GM21423 (cell line): ENCODE measurements at regions not wholly inside any gene's neighbourhood (a gene's known extent, or its start where the extent isn't known, plus 50 kb on each side); places are given as distances from the start of the nearest gene placed in this dataset.
"Not testable (repeated sequence)": the region's sequence is repeated elsewhere in the genome, so short reads cannot be mapped to it uniquely, and the experiment has no call there.

Source experiments
- ATAC-seq: cut with Tn5 transposase; IDR thresholded peaks from one replicate; pipeline ENCODE4 v1.9.1; 2021; ENCODE audit warnings: mild to moderate bottlenecking, moderate library complexity; ENCODE audit not compliant: unreplicated experiment

DNA sequence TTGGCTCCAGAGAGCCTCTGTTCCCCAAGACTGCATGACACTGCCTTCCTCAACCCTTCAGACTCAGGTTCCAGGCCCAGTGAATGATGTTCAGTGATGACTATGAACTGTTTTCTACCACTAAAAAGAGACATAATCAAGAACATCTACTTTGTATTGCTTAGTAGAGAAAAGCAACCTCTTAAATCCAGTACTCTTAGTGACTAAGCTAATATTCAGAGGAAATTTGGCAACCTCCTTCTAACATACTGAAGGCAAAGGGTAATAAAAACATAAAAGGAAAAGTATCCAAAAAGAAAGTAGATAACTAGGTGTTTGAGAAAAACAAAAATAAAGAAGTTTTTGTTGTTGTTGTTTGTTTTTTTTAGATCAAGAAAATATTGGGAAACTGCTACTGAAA is 153.3 kb upstream of the RUNX1 start:
- no peak for ATAC-seq

DNA sequence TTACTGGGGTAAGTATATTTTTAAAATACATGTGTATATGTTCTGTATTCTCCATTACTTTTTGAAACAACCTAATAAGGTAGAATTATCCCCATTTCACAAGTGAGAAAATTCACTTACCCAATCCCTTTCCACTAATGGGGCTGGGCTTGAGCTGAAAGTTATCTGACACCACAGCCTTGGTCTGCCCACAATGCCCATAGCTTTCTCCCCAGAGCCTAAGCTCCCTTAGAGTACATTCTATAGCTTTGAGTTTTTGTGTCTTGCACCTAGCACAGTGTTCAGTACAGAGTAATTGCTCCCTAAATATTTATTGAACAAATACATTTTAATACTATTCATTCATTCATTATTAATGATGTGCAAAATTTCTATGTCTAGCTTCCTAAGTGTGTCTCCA is 152.7 kb upstream of the RUNX1 start:
- no peak for ATAC-seq

DNA sequence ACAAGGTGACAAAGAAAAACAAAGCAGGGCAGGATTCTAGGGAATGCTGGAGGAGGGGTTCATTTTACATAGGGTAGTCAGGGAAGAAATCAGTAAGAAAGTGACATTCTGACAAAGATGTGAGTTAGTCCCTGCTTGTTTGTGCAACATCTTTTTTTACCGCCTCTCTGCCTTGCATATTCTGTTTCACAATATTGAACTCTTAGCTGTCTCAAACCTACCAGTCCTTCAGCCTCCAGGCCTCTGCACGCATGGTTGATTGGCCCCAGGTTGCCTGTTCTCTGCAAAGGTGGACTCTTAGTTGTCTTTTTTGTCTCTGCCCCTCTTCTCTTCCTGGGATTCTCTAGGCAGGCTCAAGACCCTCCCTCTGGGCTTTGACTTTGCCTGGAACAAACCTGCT is 152.2 kb upstream of the RUNX1 start:
- ATAC-seq = no peak

DNA sequence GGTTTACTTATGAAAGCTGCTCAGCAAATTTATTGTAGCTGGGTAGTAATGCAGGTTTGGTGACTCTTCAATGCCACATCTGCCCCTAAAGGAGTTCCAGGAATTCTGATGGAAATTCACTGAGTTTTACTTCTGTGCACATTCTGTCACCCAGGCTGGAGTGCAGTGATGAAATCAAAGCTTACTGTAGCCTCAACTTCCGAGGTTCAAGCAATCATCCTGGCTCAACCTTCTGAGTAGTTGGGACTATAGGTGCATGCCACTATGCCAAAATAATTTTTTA is 150.6 kb upstream of the RUNX1 start:
- ATAC-seq = no peak

DNA sequence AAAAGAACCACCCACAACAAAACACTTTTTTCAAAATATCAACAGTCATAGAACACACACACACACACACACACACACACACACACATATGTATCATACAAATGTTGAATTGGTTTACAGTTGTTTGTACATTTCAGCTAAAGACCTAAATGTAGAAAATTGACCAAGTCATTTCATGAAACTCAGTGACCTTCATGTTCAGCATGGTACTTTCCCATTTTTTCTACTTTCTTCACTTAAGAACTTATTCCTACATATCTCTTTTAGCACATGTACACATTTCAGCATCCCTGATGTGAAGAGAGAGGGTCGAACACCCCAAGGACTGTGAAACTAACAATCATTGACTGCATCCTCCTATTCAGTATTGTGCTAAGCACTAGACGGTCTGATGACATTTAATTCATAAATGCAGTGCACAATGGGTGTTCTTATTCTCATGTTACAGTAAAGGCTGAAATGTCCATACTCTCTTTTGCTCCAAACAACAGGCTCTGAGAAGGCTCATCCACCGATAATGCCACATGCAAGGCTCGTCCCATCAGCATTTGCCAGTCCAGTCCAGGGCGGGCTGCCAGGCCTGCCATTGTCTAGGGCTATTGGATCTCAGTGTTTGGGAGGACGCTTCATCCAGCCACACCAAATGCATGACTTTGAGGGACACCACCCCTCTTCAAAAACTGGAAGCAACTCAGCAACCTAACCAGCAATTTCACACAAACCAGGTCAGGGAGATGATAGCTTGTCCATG is 150.1 kb upstream of the RUNX1 start:
- no peak for ATAC-seq

DNA sequence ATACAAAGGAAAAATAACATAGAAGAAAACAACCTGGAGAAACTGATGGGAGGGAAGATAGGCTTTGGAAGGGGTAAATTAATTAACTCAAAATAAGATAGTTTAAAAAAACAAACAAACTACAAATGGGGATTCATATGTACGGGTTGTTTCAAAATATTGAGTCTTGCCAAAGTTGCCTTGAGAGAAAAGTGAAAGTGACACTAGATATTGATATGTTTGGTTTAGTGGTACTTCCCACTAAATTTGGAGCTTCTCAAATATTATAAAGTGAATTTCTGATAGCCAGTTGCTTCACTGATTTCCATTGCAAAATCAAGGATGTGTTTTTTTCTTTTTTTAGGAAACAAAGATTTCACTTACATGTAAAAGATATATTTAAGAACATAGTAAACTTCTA is 149.5 kb upstream of the RUNX1 start:
- ATAC-seq = no peak

DNA sequence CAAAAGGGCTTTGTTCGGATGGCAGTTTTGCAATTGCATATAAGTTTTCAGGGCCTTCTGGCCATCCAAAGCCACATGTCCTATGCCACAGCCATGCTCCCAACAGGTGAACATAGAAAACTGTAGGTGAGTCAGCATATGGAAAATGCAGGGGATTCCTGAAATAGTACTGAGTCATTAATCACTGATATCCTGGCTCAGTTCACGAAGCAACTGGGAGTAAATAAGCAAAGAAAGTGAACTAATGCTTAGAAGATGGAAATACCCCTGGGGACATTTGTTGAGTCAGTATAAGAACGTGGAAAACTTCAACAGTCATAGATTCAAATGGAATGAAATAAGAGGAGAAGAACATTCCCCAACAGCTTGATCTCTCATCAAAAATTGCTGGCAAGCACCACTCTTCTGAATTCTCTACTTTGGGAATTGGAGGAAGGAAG is 148.9 kb upstream of the RUNX1 start:
- ATAC-seq = no peak

DNA sequence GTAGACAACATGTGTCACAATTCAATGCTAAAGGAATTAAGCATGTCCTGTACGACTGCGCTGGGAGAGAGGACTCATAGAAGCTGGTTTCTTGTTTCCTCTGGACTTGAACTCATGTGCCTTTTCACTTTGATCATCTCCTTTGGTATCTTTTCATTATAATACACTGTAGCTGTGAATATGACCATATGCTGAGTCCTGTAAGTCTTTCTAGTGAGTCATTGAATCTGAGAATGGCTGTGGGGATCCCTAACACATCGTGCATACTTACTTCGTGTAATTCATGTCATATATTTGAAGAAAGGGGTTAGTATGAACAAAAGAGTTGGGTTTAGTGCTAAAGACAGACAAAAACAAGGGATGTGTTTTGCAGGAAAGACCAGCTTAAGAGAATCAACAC is 148.1 kb upstream of the RUNX1 start:
- ATAC-seq = no peak

DNA sequence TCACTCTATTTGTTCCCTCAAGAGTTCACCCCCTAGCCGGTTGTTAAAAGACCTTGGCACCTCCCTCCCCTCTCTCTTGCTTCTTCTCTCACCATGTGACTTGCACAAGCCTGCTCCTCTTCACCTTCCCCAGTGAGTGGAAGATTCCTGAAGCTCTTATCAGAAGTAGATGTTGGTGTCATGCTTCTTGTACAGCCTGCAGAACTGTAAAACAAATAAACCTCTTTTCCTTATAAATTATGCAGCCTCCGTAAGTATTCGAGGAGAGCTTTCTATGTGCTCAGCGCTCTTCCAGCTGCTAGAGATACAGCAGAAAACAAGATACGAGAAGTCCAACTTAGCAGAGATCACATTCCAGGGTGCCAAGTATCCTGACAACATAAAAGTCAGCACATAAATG is 147.0 kb upstream of the RUNX1 start:
- ATAC-seq = no peak

DNA sequence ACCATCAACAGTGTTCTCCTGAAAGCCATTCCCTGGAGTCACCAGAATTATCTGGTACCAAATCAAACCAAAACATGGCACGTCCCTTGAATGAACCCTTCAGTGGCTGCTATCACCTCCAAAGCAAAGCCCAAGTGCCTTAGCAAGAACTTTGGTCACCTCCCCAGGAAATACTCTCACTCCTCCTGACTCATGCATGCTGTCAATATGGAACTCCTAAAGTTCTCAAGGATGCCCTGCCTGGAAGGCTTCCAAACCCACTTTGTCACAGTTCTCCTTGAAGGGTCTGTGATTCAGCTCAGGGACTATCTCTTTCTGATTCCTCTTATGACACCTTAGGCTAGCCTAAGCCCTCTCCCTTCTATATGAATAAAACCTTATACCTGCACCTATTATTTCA is 146.1 kb upstream of the RUNX1 start:
- ATAC-seq = no peak

DNA sequence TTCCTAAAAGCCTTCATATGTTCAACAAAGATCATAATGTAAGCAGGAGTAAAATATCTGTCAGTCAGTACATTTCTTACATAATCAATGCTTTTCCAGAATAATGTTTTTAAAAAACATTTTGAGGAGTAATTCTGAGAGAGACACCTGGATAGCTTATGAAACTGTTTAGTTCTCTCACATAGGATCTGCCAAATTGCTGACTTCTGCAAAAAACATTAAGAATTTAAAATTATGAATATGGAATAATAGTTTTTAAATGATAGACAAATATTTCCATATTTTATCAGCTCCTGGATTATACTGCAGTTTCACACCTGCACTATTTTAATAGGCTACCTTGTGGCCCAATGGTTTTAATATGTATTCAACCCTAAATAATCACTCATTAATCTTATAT is 142.7 kb upstream of the RUNX1 start:
- no peak for ATAC-seq

DNA sequence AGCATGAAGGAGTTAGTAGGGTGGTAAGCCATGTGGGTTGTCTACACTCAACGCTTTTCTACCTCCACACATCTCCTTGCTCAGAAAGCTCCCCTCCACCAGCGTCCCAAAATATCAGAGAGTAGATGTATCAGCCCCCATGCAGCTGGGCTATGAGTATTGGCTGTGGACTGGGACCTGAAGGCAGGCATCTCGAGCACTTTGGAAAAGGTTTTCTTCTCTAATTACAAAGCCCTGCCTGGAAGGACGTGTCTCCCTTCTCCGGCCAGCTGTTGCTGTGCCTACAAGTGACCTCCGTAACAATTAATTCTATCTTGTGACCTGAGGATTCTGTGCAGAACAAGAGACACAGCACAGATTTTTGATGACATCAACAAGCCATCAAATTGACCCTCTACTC is 142.0 kb upstream of the RUNX1 start:
- no peak for ATAC-seq

DNA sequence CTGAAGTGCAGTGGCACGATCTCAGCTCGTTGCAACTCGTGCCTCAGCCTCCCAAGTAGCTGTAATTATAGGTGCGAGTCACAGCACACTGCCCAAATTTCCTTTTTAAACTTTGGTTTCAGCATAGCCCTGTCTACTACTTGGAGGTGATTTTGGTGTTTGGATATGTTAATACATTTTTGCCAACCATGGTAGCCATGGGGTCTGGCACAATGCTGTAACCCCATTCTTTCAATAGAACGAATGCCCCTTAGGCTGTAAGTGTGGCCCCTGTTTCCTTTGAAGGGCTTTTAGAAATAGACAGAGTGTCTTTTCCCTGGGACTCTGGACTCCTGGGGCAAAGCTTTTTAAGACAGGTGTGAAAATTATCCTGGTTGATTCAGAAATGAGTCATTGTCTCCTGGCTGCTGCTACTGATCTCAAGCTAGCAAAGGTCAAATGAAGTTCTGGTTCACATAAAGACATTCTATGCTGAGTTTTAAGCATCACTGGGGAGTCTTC is 141.1 kb upstream of the RUNX1 start:
- ATAC-seq = no peak

DNA sequence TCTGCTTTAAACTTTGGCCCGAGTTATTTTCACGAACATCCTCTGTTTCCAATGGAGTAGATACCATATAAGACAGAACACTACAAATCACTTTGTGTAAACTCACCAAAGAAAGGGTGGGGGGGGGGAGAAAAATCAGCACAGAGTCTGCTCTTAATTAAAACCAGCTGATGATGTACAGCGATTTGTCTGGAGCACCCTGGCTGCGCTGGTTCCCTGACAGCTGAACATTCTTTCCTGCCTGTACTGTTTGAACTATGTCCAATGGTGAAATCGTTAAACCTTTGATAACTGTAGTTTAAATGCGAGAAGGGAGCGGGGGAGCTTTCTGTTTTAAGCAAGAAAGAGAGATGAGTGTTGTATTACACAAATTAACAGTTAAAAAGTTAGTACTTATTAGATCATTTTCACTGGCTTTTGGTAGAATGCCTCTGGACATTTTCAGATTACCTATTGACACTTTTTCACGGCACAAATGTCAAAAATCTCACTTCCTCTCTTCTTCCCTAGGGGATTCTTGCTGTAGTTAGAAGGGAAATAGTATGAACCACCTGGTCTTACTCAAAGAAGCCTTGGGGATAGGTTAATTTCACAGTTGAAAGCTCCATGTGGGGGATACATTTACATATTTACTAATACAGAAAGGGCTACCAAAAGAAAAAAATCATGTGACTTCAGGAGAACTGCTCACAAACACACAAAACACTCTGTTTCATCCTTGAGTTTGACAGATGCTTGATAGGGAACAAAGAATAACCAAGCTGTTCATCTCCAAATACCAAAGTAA is 140.2 kb upstream of the RUNX1 start:
- ATAC-seq = peak; percentile 87

DNA sequence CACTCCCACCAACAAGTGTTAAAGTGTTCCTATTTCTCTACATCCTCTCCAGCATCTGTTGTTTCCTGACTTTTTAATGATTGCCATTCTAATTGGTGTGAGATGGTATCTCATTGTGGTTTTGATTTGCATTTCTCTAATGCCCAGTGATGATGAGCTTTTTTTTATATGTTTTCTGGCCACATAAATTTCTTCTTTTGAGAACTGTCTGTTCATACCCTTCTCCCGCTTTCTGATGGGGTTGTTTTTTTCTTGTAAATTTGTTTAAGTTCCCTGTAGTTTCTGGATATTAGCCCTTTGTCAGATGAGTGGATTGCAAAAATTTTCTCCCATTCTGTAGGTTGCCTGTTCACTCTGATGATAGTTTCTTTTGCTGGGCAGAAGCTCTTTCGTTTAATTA is 134.3 kb upstream of the RUNX1 start:
- ATAC-seq = not testable (repeated sequence)

DNA sequence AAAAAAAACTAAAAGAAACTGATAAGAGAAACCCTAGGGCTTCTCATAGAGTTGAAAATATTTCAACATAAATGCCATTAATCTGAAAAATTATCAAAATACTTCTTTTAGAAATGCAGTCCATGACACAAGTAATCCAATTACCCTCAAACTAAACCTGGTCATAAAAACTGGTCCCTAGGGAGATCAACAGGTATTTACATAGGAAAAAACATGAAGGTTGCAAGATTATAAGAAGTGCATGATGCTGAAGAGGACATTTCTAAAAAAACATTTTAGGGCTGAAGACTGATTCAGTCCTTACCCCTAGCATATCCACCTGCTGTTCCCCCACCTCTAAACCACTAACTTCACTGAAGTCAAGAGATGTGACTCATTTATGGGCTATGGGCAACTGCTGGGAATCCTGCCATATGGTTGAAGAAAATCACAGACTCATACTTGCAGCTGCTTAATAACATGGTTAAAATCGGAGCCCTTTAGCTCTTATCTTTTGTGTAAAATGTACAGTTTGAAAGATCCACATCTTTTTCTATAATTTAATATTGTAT is 131.0 kb upstream of the RUNX1 start:
- no peak for ATAC-seq

DNA sequence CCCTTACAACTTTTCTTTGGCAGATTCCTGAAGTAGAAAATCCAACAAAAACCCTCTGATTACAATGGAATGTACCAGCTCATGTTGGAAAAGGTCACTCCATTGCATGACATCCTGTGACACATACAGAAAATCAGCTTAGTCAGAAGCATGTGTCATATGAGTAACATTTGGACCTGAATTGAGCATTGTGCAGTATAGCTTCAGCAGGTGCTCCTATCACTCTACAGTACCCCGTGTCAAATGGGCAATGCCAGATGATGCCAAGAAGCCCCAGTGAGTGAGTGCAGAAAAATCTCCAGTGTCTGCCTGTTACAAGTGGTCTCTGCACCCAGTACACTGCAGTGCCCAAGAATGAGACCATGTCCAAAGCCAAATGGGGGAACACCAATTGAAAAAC is 129.7 kb upstream of the RUNX1 start:
- ATAC-seq = no peak

DNA sequence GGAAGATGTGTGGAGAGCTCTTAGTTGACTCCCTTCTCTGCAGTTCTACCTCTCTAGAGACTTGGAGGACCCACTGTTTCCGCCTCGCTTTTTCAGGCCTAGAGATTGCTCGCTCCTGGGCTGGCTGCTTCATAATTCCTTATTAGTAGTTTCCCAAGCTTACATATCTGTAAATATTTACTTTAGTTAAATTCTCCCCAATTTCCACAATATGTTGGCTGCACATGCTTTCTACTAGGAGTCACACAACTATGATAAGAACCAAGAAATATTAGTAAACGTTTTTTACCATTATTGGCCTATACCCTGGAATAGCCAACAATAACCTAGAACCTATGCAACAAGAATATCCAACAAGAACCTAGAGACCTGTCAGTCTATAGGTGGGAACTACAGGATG is 129.0 kb upstream of the RUNX1 start:
- no peak for ATAC-seq

DNA sequence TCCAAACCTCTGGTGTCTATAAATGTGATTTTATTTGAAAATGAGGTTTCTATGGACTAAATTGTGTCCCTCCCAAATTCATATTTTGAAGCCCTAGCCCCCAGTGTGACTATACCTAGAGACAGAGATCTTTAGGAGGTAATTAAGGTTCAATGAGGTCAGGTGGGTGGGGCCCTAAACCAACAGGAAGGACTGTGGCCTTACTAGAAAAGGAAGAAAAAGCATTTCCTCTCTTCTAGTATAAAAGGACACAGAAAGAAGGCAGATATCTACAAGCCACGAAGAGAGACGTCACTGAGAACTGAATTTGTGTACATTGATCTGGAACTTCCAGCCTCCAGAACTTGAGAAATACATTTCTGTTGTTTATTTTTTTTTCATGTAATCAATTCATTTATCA is 123.1 kb upstream of the RUNX1 start:
- no peak for ATAC-seq

DNA sequence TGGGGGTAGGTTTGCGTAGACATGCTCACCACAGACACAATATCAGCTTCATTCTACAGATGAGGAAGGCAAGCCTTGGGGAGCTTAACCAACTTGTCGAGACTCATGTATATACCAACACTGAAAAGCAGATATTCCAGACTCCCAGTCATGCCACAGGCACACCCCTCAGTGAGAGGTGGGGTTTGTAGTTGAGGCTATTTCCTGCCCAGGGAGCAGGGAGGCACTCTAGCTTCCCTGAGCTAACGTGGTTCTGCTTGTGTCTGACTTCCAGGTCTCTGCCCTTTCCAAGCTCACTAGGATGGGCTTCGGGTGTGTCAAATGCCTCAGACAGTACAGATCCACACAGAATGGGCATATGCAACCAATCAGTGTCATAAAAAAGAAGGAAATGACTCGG is 122.3 kb upstream of the RUNX1 start:
- no peak for ATAC-seq

DNA sequence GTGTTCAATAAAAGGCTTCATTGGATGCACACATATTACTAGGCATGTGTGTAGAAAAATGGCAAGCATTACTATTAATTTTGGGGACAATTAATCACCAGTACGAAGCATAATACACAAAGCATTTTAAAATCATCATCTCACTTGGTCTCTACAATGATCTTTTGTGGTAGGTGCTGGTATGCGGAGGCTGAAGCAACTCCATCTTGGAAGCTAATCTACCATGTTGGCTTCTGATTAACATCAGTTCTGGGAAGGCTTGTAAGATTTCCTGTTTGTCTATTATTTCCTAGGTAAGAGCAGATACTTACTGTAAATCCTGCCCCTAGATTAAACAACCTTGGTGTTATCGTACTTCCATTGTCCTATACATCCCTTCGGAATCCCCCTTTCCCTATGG is 121.7 kb upstream of the RUNX1 start:
- ATAC-seq = no peak

DNA sequence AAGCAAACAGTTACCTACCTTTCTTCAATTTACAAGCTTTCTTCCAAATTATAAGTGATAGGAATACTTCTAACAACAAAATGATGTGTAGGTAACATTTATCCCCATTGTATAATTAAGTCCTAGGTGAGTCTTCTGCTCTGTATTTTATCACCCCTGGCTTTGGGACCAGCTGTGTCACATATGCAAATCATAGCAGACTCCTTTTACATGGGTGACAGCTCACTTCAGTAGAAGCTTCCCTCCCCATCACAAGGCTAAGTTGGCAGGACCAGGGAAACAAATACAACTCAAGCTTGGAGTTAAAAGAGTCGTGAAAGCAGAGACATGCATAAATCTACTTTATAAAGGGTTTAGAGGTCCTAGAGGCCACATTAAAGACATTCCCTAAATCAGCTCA is 121.1 kb upstream of the RUNX1 start:
- ATAC-seq = no peak
